GM13976 (cell line): ENCODE measurements at regions not wholly inside any gene's neighbourhood (a gene's known extent, or its start where the extent isn't known, plus 50 kb on each side); places are given as distances from the start of the nearest gene placed in this dataset.
"Not testable (repeated sequence)": the region's sequence is repeated elsewhere in the genome, so short reads cannot be mapped to it uniquely, and the experiment has no call there.

ENCODE experiments used
- DNase-seq: peaks from one replicate; pipeline ENCODE4 v3.0.0; 2012; ENCODE audit warnings: low spot score
- in situ Hi-C: fragments of 300-500 bp; cut with MboI; formaldehyde crosslinking; loops from one replicate; pipeline ENCODE4 v1.12.0; 2022; ENCODE audit warnings: low sequenced_read_pairs, mixed read lengths, inconsistent platforms; ENCODE audit not compliant: unreplicated experiment
- TF ChIP-seq, protein P1 (sequence below): IDR thresholded peaks from 2 replicates; pipeline ENCODE4 v1.5.1; 2012; ENCODE audit warnings: borderline replicate concordance, mild to moderate bottlenecking; ENCODE audit not compliant: insufficient read depth; ENCODE audit errors: extremely low read depth, missing control alignments, control extremely low read depth

DNA sequence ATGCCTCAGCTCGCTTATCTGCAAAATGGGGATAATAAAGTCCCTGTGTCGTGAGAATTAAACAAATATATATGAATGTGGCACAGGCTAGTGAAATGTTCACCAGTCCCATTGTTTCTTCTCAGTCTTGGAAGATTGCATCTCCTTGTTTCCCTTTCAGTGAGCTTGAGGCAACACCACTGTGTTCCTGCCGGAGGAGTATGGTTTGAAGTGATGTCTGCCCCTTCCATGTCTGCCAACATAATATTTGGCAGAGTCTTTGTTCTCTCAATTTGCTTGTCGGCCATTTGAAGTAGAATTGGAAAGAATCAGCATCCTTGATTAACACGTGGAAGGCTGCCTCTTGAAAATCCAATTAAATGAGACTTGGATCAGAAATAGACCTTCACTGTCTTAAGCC lies 1088.5 kb upstream of the INTU start:
- TF ChIP-seq, protein P1, sequence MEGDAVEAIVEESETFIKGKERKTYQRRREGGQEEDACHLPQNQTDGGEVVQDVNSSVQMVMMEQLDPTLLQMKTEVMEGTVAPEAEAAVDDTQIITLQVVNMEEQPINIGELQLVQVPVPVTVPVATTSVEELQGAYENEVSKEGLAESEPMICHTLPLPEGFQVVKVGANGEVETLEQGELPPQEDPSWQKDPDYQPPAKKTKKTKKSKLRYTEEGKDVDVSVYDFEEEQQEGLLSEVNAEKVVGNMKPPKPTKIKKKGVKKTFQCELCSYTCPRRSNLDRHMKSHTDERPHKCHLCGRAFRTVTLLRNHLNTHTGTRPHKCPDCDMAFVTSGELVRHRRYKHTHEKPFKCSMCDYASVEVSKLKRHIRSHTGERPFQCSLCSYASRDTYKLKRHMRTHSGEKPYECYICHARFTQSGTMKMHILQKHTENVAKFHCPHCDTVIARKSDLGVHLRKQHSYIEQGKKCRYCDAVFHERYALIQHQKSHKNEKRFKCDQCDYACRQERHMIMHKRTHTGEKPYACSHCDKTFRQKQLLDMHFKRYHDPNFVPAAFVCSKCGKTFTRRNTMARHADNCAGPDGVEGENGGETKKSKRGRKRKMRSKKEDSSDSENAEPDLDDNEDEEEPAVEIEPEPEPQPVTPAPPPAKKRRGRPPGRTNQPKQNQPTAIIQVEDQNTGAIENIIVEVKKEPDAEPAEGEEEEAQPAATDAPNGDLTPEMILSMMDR = no peak
- in situ Hi-C loops = no loop called here
- no peak for DNase-seq

DNA sequence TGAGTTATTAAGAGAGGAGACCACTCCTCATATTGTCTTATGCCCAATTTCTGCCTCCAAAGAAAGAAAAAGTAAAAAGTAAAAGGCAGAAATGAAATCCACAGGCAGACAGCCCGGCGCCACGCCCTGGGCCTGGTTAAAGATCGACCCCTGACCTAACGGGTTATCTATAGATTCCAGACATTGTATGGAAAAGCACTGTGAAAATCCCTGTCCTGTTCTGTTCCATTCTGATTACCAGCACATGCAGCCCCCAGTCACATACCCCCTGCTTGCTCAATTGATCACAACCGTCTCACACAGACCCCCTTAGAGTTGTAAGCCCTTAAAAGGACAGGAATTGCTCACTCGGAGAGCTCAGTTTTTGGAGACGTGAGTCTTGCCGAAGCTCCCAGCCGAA lies 1086.6 kb upstream of the INTU start:
- in situ Hi-C loops, DNase-seq: not testable (repeated sequence)

DNA sequence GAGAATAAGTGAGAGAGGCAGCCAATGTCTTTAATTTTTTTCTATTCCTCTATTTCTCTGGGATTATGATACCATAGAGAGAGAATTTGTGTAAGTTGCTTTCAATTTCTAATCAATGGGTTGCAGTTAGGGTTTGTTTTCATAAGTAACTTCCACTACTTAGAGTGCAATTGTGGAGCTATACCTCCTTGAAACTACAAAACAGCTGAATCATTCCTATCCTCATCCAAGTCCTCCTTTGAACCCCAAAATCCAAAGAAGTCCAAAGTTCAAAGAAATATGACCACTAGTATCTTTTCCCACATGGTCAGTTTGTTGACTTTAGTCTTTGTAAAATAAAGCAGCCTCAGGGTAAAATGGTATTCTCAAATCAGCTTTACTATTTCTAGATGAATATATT lies 1085.4 kb upstream of the INTU start:
- TF ChIP-seq, protein P1 = no peak
- in situ Hi-C loops = no loop called here
- DNase-seq = no peak

DNA sequence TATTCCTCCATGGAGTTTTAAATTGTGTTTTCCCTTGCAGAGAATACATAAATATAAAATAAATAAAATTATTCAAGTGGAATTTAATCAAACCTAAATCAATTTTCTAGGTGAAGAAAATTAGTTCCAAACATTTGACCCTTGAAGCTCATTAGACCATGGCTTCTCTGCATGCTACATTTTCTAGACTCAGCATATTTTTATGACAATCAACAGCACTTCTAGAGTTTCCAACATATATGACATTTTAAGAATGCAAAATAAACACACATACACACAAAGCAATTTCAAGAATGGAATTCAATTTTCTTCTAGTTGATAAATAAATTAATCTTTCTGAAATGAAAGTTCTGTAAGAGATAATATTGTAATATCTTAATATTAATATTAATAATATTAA lies 1083.9 kb upstream of the INTU start:
- DNase-seq = no peak
- TF ChIP-seq, protein P1 = no peak
- in situ Hi-C loops = no loop called here

DNA sequence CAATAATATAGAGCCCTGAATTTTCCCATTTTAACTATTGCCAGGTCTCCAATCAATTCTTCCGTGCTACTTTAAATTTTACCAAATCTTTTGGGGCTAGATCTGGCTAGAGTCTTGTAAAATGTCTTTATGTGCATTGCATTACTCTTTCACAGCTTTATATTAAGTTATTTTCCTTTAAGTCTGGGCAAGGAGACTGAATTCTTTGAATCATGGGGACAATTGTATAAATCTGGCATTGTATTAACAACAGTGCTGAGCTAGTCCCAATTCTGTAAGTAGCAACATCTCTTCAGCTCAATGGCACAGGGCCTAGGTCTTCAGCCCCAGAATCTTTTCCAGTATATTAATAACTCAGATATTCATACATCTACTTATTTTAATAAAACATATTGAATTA lies 1080.4 kb upstream of the INTU start:
- DNase-seq = no peak
- in situ Hi-C loops = no loop called here
- TF ChIP-seq, protein P1 = no peak

DNA sequence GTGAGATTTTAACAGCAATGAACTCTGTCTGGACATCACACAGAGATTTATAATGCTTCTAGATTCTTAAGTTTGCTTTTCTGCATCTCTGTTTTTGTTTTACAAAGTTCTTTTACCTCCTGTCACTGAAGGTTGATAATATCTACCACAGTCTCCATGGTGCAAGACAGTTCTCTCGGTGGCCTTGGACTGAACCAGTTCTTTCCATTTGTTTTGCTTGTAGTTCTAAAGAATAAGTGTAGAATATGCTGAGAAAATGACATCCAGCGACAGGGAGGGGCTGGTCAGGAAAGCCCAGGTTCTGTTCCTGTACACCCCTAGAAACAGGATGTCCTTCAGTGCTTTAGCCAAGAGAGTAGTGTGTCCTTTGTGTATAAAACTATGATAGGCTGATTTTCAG lies 1079.5 kb upstream of the INTU start:
- DNase-seq = no peak
- TF ChIP-seq, protein P1 = no peak
- in situ Hi-C loops = no loop called here

DNA sequence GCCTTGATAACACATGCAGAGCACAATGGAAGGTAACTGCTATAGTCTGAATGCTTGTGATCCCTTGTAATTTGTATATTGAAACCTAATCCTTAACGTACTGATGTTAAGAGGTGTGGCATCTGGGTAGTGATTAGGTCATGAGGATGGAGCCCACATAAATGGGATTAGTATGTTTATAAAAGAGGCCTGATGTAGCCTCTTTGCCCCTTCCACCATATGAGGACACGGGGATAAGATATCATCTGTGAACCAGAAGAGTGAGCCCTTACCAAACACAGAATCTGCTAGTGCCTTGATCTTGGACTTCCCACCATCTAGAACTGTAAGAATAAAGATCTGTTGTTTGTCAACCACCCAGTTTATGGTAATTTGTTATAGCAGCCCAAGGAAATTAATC lies 1074.2 kb upstream of the INTU start:
- in situ Hi-C loops = no loop called here
- TF ChIP-seq, protein P1 = no peak
- DNase-seq = no peak
